Ovary (tissue), 7 donors: ENCODE measurements at regions not wholly inside any gene's neighbourhood (a gene's known extent, or its start where the extent isn't known, plus 50 kb on each side); places are given as distances from the start of the nearest gene placed in this dataset.

Experiments
- DNase-seq, 5 donors: peaks; one replicate each; pipeline ENCODE4 v3.0.0-alpha.2; 2019 to 2020
- H3K27ac ChIP-seq, 2 donors: fragments of 200-600 bp; one replicate each; pipeline versions ENCODE4 v1.5.1 to v1.8.0; 2019 to 2022
- H3K27me3 ChIP-seq: fragments of 200-600 bp; one replicate; pipeline ENCODE4 v1.8.0; 2022
- H3K36me3 ChIP-seq: fragments of 200-600 bp; sonication (generic); one replicate; pipeline ENCODE4 v1.5.1; 2019
- H3K4me1 ChIP-seq: one replicate; pipeline ENCODE4 v1.8.1; 2013; ENCODE audit warnings: mild to moderate bottlenecking, moderate library complexity; ENCODE audit not compliant: insufficient read depth
- H3K4me3 ChIP-seq: fragments of 200-600 bp; sonication (generic); one replicate; pipeline ENCODE4 v1.5.1; 2017
- H3K9me3 ChIP-seq, 2 donors: fragments of 200-600 bp in 1 of 2; sonication (generic) in 1 of 2; one replicate each; pipeline versions ENCODE4 v1.5.1 to v1.8.1; 2013 to 2019; ENCODE audit warnings: mild to moderate bottlenecking in 1 of 2, moderate library complexity in 1 of 2
- EP300 ChIP-seq: sonication (generic); formaldehyde crosslinking; IDR thresholded peaks from one replicate; pipeline ENCODE4 v1.6.1; 2017; ENCODE audit warnings: antibody characterized with exemption
- POLR2A ChIP-seq: fragments of 450-650 bp; IDR thresholded peaks from one replicate; pipeline ENCODE4 v1.6.1; 2017; ENCODE audit warnings: antibody characterized with exemption, mild to moderate bottlenecking, moderate library complexity
- WGBS, 3 donors: extraction: QIAGEN DNeasy Blood & Tissue Kit in 1 of 3; methylation state at CpG; one replicate each; pipeline versions ENCODE4 v1.1.5 to v1.1.7; 2013 to 2017; 5-methylcytosine and 5-hydroxymethylcytosine counted together
- intact Hi-C, 4 donors: fragments of 100-400 bp; cut with DNase I; formaldehyde crosslinking; loops; one replicate each; pipeline versions ENCODE4 v1.11.0 to v1.15.1; 2022 to 2023
- TF ChIP-seq, protein P1 (sequence below), 3 donors: fragments of 450-650 bp in 2 of 3; fragments of 200-600 bp in 1 of 3; IDR thresholded peaks; one replicate each; pipeline versions ENCODE4 v1.5.1 to v1.8.0; 2016 to 2022; ENCODE audit warnings: antibody characterized with exemption in 3 of 3, mild to moderate bottlenecking in 1 of 3
- donor health status: DM: no; HTN: no; CAD: no; lungs with moderate emphysema.
- donor health status: DM: no; HTN: no; CAD: no.
- donor health status: Bipolar disorder and iron deficiency.
- donor health status: DM: no; HTN: no; CAD: no.
- donor health status: DM: yes; HTN: yes; CAD: no.

DNA sequence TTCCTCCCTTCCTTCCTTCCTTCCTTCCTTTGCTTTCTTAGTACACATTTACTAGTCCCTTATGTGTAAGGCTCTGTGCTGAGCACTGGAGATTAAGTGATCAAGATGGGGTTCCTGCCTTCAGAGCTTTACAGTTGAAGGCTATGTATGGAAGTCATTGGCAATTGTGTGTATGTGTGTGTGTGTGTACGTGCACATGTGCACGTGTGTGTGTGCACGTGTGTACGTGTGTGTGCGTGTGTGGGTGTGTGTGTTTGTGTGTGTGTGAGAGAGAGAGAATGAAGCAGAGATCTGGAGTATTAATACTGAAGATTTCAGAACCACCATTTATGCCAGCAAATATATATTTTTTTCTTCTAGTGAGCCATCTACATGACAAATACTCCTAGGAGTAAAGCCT lies 184.9 kb upstream of the NFIB start:
- H3K27me3 ChIP-seq, result no peaks in the 10 kb centered on the region
- WGBS, 3 donors, result 84 to 88% (median 84%) methylated on average over 5 of the region's 5 CpGs
- no peaks in the 10 kb centered on the region for H3K9me3 ChIP-seq
- no peaks in the 10 kb centered on the region for H3K36me3 ChIP-seq
- no peaks in the 10 kb centered on the region for H3K4me1 ChIP-seq
- H3K4me3 ChIP-seq, result no peak overlapping the region
- no peak overlapping the region for H3K27ac ChIP-seq
- intact Hi-C loops, result no loop called here
- TF ChIP-seq EP300 (no peak), POLR2A (no peak)
- TF ChIP-seq, protein P1, sequence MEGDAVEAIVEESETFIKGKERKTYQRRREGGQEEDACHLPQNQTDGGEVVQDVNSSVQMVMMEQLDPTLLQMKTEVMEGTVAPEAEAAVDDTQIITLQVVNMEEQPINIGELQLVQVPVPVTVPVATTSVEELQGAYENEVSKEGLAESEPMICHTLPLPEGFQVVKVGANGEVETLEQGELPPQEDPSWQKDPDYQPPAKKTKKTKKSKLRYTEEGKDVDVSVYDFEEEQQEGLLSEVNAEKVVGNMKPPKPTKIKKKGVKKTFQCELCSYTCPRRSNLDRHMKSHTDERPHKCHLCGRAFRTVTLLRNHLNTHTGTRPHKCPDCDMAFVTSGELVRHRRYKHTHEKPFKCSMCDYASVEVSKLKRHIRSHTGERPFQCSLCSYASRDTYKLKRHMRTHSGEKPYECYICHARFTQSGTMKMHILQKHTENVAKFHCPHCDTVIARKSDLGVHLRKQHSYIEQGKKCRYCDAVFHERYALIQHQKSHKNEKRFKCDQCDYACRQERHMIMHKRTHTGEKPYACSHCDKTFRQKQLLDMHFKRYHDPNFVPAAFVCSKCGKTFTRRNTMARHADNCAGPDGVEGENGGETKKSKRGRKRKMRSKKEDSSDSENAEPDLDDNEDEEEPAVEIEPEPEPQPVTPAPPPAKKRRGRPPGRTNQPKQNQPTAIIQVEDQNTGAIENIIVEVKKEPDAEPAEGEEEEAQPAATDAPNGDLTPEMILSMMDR (IDR thresholded peaks at IDR 0.05), result no peak
- no peak for DNase-seq

- 51 to 72% (median 60%) methylated on average over 1 of the region's 1 CpG for WGBS, 3 donors
- no peak overlapping the region for H3K27ac ChIP-seq
- no peak overlapping the region for H3K4me3 ChIP-seq
- no peaks in the 10 kb centered on the region for H3K9me3 ChIP-seq
- TF ChIP-seq, protein P1 (IDR thresholded peaks at IDR 0.05), result no peak
- TF ChIP-seq POLR2A, result no peak
- TF ChIP-seq EP300, result no peak
- DNase-seq, result no peak
- no peaks in the 10 kb centered on the region for H3K4me1 ChIP-seq
- no peaks in the 10 kb centered on the region for H3K27me3 ChIP-seq
- no peaks in the 10 kb centered on the region for H3K36me3 ChIP-seq
- intact Hi-C loops, result no loop called here
Observed at GRCh38 chr9:14497476-14497875, 183.5 kb upstream of the NFIB start.

- H3K27me3 ChIP-seq, result no peaks in the 10 kb centered on the region
- no peaks in the 10 kb centered on the region for H3K36me3 ChIP-seq
- TF ChIP-seq POLR2A, result no peak
- TF ChIP-seq, protein P1 (IDR thresholded peaks at IDR 0.05), result no peak
- no peak for TF ChIP-seq EP300
- DNase-seq, result no peak
- WGBS, 3 donors, result 87 to 93% (median 91%) methylated on average over 3 of the region's 3 CpGs
- no peak overlapping the region for H3K27ac ChIP-seq
- intact Hi-C loops, result no loop called here
- no peaks in the 10 kb centered on the region for H3K4me1 ChIP-seq
- H3K4me3 ChIP-seq, result no peak overlapping the region
- H3K9me3 ChIP-seq, result no peaks in the 10 kb centered on the region
Observed at GRCh38 chr9:14488421-14489190, 174.7 kb upstream of the NFIB start.

DNA sequence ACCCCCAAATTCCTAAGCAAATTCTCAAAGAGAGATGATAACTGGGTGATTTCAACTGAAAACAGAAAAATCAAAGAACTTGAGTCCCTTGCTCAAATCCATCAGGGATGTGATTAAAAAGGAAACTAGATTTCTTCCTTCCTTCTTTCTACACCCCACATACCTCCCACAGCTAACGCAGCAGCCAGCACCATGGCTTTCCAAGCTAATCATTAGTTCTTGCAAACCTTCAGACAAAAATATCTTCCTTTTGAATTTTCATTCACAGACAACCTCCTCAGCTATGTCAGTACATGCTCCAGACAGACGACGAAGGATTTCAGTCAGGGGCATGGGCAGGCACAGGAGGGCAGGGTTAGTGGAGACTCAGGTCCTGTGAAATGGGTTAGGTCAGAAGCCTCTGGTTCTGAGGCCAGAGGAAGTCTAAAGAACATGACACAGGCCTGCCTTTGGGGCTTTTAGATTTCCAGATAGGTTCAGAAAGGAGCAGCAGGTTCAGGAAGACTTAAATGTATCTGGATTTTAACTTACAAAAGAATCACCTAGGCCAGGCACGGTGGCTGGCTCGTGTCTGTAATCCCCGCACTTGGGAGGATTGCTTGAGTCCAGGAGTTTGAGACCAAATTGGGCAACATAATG lies 173.7 kb upstream of the NFIB start:
- Histone ChIP-seq H3K27me3 (no peaks in the 10 kb centered on the region), H3K4me3 (no peak overlapping the region), H3K27ac (no peak overlapping the region), H3K36me3 (no peaks in the 10 kb centered on the region), H3K9me3 (no peaks in the 10 kb centered on the region), H3K4me1 (no peaks in the 10 kb centered on the region)
- intact Hi-C loops, result no loop called here
- no peak for TF ChIP-seq POLR2A
- TF ChIP-seq, protein P1 (IDR thresholded peaks at IDR 0.05), result no peak
- no peak for TF ChIP-seq EP300
- WGBS, 3 donors, result 85 to 89% (median 86%) methylated on average over 6 of the region's 6 CpGs
- no peak for DNase-seq
